Thymus (tissue), 11 donors: ENCODE measurements at regions not wholly inside any gene's neighbourhood (a gene's known extent, or its start where the extent isn't known, plus 50 kb on each side); places are given as distances from the start of the nearest gene placed in this dataset.

Experiments used
- DNase-seq, 9 donors: peaks; one replicate each; pipeline ENCODE4 v3.0.0-alpha.2; 2013; ENCODE audit warnings: low spot score in 9 of 9, low read depth in 6 of 9, missing footprints in 1 of 9
- H3K27ac ChIP-seq, 2 donors: one replicate each; pipeline ENCODE4 v1.5.1; 2013; ENCODE audit warnings: control low read depth in 1 of 2, low read depth in 1 of 2, low read length in 1 of 2, mild to moderate bottlenecking in 1 of 2, moderate library complexity in 1 of 2
- H3K27me3 ChIP-seq, 2 donors: one replicate each; pipeline ENCODE4 v1.5.1; 2013; ENCODE audit warnings: low read length in 1 of 2; ENCODE audit not compliant: control insufficient read depth in 2 of 2, insufficient read depth in 1 of 2
- H3K36me3 ChIP-seq, 2 donors: one replicate each; pipeline ENCODE4 v1.5.1; 2013; ENCODE audit warnings: low read length in 1 of 2, mild to moderate bottlenecking in 1 of 2, moderate library complexity in 1 of 2; ENCODE audit not compliant: control insufficient read depth in 2 of 2, insufficient read depth in 2 of 2
- H3K4me1 ChIP-seq, 2 donors: one replicate each; pipeline ENCODE4 v1.5.1; 2013; ENCODE audit warnings: low read length in 2 of 2; ENCODE audit not compliant: control insufficient read depth in 2 of 2, insufficient read depth in 2 of 2
- H3K4me3 ChIP-seq, 2 donors: one replicate each; pipeline ENCODE4 v1.5.1; 2013; ENCODE audit warnings: low read length in 2 of 2, control low read depth in 1 of 2, mild to moderate bottlenecking in 1 of 2
- H3K9me3 ChIP-seq, 2 donors: one replicate each; pipeline ENCODE4 v1.5.1; 2013; ENCODE audit warnings: low read length in 1 of 2, mild to moderate bottlenecking in 1 of 2; ENCODE audit not compliant: control insufficient read depth in 2 of 2, insufficient read depth in 1 of 2
- WGBS: extraction: QIAGEN DNeasy Blood & Tissue Kit; methylation state at CpG from one replicate; pipeline ENCODE4 v1.1.7; 2013; 5-methylcytosine and 5-hydroxymethylcytosine counted together
- donor health status: healthy.

- no peak for DNase-seq
- no peaks in the 10 kb centered on the region for H3K27me3 ChIP-seq
- no peaks in the 10 kb centered on the region for H3K36me3 ChIP-seq
- no peak overlapping the region for H3K4me3 ChIP-seq
- H3K27ac ChIP-seq: no peak overlapping the region
- WGBS: 93% methylated on average over 9 of the region's 9 CpGs
- no peaks in the 10 kb centered on the region for H3K9me3 ChIP-seq
- H3K4me1 ChIP-seq: no peaks in the 10 kb centered on the region
Measured at GRCh38 chr11:88448131-88448670, 110.7 kb upstream of the CTSC start.

DNA sequence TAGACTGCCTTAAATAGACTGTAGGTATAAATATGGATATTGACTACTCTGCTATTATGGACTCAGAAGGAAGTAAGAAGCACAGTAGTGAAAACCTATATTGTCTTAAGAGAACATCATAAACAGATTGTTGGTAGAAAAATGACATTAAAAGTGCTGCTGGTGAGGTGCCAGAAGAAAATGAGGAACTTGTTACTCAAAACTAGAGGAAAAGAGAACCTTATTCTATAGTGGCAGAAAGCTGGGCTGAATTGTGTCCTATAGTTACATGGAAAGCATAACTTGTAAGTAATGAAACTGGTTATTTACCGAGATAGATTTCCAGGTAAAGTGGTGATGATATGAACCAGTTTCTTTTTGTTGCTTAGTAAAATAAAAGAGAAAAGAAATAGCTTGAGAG, 109.7 kb upstream of the CTSC start:
- Histone ChIP-seq H3K27me3 (no peaks in the 10 kb centered on the region), H3K4me3 (no peak overlapping the region), H3K27ac (no peak overlapping the region), H3K9me3 (no peaks in the 10 kb centered on the region), H3K4me1 (no peaks in the 10 kb centered on the region), H3K36me3 (no peaks in the 10 kb centered on the region)
- no peak for DNase-seq
- 41% methylated on average over 1 of the region's 1 CpG for WGBS

- Histone ChIP-seq H3K36me3 (no peaks in the 10 kb centered on the region), H3K9me3 (peaks cover 0 to 3% of the 10 kb centered on the region in 2 donors), H3K4me3 (no peak overlapping the region), H3K4me1 (no peaks in the 10 kb centered on the region), H3K27me3 (no peaks in the 10 kb centered on the region), H3K27ac (no peak overlapping the region)
- DNase-seq: no peak
- 94% methylated on average over 3 of the region's 3 CpGs for WGBS
Measured at GRCh38 chr11:88439356-88439755, 101.8 kb upstream of the CTSC start.

DNA sequence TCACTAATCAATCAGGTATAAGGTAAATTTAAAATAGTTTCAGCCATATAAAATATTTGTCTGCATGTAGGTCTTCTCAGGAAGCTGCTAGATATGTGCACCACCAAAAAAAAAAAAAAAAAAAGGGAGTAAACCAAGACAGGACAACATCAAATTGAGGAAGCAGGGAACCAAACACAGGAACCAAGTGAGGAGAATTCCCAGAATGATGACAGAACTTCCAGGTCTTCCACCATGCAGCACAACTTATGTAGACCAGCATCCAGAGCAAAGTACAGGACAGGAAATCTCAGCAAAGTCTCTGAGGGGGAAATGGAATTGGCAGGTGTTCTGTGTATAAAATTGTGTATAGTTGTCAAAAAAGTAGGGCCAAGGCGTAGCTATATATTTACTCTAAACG, 101.2 kb upstream of the CTSC start:
- H3K36me3 ChIP-seq: no peaks in the 10 kb centered on the region
- no peaks in the 10 kb centered on the region for H3K27me3 ChIP-seq
- WGBS: 87% methylated on average over 2 of the region's 2 CpGs
- H3K9me3 ChIP-seq: peaks cover 0 to 9% of the 10 kb centered on the region in 2 donors
- H3K27ac ChIP-seq: no peak overlapping the region
- no peak for DNase-seq
- no peak overlapping the region for H3K4me3 ChIP-seq
- no peaks in the 10 kb centered on the region for H3K4me1 ChIP-seq

GRCh38 chr11:88435415-88435814, 97.9 kb upstream of the CTSC start:
- WGBS: 89% methylated on average over 2 of the region's 2 CpGs
- Histone ChIP-seq H3K4me1 (no peaks in the 10 kb centered on the region), H3K9me3 (peaks cover 0 to 10% of the 10 kb centered on the region in 2 donors), H3K27ac (no peak overlapping the region), H3K4me3 (no peak overlapping the region), H3K27me3 (no peaks in the 10 kb centered on the region), H3K36me3 (no peaks in the 10 kb centered on the region)
- no peak for DNase-seq

DNA sequence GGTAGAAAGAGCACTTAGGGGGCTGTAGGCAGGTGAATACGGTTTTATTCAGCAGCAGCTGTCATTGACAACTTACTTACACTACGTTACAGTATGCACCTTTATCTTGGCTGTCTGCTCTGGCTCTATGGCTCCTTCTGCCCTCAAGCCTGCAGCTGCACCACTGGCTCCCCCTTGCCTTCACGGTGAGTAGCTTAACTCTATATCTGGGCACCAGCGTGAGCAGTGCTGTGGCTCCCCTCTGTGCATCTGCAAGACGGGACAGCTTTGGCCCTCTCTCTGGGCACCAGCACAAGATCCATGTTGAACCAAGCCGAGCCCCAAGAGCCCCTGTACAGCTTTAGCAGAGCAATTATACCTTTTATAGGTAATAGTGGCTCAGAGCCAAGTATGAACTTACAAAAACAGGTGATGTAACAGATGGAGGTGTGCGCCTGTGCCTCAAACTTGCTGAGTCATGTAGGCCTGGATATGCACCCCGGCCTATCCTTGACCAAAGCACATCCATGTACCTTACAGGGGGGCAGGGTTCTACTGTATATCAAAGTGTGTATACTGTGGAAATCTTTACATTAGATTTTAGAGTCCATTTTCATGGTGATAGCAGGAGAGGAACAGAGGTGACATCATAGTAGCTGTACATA, 96.9 kb upstream of the CTSC start:
- H3K36me3 ChIP-seq: no peaks in the 10 kb centered on the region
- no peaks in the 10 kb centered on the region for H3K27me3 ChIP-seq
- DNase-seq: no peak
- H3K27ac ChIP-seq: no peak overlapping the region
- no peak overlapping the region for H3K4me3 ChIP-seq
- WGBS: 82% methylated on average over 8 of the region's 8 CpGs
- no peaks in the 10 kb centered on the region for H3K4me1 ChIP-seq
- H3K9me3 ChIP-seq: peaks cover 0 to 10% of the 10 kb centered on the region in 2 donors

DNA sequence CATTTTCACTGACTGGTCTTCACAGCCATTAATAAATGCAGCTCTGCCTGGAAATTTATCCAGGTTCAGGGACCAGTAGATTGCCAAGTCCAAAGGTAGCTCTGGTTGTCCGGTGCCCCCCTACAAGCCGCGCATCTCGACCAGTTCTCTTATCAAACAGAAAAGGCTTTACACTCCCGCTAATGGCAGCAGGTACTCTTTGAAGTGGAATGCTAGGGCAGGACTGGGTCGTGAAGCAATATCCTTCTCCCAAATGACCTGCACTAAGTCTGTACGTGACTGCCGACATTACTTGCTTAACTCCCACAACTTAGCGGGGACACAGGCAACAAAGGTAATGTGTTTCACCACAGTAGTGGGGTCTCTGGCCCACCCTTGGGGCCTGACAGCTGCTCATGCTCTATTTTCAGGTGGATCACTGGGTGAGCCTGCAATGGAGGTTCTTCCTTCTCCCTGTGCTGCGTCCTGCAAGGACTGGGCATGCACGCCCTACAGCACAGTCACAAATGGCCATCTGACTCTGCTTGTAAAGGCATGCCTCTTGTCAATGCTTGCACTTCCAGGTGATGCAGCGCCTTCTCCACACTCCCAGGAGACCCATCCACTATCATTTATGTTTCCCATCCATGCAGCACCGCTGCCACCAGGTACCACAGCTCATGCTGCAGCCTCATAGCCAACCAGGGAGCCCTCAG, 96.1 kb upstream of the CTSC start:
- 96% methylated on average over 13 of the region's 13 CpGs for WGBS
- no peak overlapping the region for H3K4me3 ChIP-seq
- DNase-seq: no peak
- no peak overlapping the region for H3K27ac ChIP-seq
- H3K4me1 ChIP-seq: no peaks in the 10 kb centered on the region
- H3K9me3 ChIP-seq: peaks cover 0 to 10% of the 10 kb centered on the region in 2 donors
- H3K27me3 ChIP-seq: no peaks in the 10 kb centered on the region
- H3K36me3 ChIP-seq: no peaks in the 10 kb centered on the region

GRCh38 chr11:88431675-88432341, 94.3 kb upstream of the CTSC start:
- Histone ChIP-seq H3K27me3 (no peaks in the 10 kb centered on the region), H3K9me3 (peaks cover 0 to 10% of the 10 kb centered on the region in 2 donors), H3K4me1 (no peaks in the 10 kb centered on the region), H3K36me3 (no peaks in the 10 kb centered on the region), H3K27ac (no peak overlapping the region), H3K4me3 (no peak overlapping the region)
- WGBS: 94% methylated on average over 9 of the region's 9 CpGs
- no peak for DNase-seq

DNA sequence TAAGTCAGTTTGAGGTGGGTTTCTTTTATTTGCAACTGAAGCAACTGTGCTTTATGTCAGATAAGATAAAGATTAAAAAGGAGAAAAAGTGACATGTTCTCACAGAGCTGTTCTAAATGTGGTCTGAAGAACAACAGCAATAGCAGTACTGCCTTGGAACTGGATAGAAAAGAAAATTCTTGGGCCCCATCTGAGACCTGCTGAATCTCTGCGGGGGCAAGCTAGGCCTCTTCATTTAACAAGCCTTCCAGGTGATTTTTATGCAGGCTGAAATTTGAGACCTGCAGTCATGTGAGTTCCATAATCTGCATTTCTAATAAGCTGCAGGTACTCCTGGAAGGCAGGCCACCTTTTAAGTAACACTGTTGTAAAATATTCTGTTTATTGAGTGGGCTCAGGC, 91.4 kb upstream of the CTSC start:
- WGBS: 93% methylated on average over 1 of the region's 1 CpG
- Histone ChIP-seq H3K27ac (no peak overlapping the region), H3K36me3 (no peaks in the 10 kb centered on the region), H3K4me1 (no peaks in the 10 kb centered on the region), H3K9me3 (peaks cover 0 to 3% of the 10 kb centered on the region in 2 donors), H3K27me3 (no peaks in the 10 kb centered on the region), H3K4me3 (no peak overlapping the region)
- DNase-seq: no peak
